Fibroblast of lung (primary cell): ENCODE measurements at regions not wholly inside any gene's neighbourhood (a gene's known extent, or its start where the extent isn't known, plus 50 kb on each side); places are given as distances from the start of the nearest gene placed in this dataset.

Source experiments
- EZH2 ChIP-seq: IDR thresholded peaks from 2 replicates; pipeline ENCODE4 v1.5.1; 2012; ENCODE audit warnings: low read length, control low read depth, mild to moderate bottlenecking; ENCODE audit errors: missing control alignments
- TF ChIP-seq, protein P1 (sequence below), 2 donors: IDR thresholded peaks in 1 of 2; conservative IDR thresholded peaks in 1 of 2; 1 replicate in 1 of 2; 2 replicates in 1 of 2; pipeline ENCODE4 v1.5.1; 2011 to 2012; ENCODE audit warnings: low read length in 2 of 2, control low read depth in 1 of 2, inconsistent platforms in 1 of 2, low read depth in 1 of 2, mild to moderate bottlenecking in 1 of 2

DNA sequence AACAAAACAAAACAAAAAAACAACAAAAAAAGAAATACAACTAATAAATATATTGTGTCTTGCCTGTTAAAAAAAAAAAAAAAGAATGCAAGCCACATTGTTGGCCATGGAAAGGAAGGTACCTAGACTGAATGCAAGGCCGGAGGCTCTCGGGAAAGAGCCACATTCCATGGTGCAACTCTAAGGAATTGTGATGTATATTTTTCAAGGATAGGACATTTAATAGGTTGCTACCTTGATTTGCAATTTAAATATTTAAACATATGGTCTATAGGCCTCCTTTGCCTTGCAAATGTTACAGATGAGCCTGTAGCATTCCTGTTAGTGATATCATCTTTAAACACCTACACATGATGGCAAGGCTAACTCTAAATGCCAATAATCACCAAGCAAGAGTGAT lies 650.9 kb downstream of the TOX3 start:
- TF ChIP-seq, protein P1, sequence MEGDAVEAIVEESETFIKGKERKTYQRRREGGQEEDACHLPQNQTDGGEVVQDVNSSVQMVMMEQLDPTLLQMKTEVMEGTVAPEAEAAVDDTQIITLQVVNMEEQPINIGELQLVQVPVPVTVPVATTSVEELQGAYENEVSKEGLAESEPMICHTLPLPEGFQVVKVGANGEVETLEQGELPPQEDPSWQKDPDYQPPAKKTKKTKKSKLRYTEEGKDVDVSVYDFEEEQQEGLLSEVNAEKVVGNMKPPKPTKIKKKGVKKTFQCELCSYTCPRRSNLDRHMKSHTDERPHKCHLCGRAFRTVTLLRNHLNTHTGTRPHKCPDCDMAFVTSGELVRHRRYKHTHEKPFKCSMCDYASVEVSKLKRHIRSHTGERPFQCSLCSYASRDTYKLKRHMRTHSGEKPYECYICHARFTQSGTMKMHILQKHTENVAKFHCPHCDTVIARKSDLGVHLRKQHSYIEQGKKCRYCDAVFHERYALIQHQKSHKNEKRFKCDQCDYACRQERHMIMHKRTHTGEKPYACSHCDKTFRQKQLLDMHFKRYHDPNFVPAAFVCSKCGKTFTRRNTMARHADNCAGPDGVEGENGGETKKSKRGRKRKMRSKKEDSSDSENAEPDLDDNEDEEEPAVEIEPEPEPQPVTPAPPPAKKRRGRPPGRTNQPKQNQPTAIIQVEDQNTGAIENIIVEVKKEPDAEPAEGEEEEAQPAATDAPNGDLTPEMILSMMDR (conservative IDR thresholded peaks at IDR 0.05 in 1 of 2, IDR thresholded peaks at IDR 0.05 in 1 of 2; ENCODE audit: low read depth in 1 of 2, low read length in 2 of 2): no peak
- TF ChIP-seq EZH2: no peak
